ENCODE measurements at regions not wholly inside any gene's neighbourhood (a gene's known extent, or its start where the extent isn't known, plus 50 kb on each side); places are given as distances from the start of the nearest gene placed in this dataset.

DNA sequence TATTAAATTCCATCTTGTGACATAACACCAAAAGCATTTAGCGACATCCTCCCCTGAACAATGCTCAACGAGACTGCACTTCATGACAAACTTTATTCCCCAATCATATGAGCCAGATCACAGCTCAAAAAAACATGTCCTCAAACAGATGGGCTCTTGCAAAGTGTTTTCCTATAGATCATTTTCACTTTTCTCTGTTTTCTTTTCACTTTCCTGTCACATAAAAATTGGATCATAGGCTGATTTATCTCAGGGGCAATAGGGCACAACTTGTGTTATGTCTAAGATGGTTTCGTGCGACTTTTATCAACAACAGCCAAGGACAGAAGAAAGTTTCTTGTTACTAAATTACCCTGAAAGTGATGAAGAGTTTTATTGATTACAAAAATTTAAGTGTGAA lies 206.1 kb downstream of the WDR11 start:
- Histone ChIP-seq H3K4me3 (ENCODE audit: low read depth, low read length) (no peak overlapping the region), H3K27me3 (replicated peaks; ENCODE audit: control insufficient read depth, insufficient read depth, low read length) (no peaks in the 10 kb centered on the region), H3K9me3 (no peaks in the 10 kb centered on the region), H3K4me1 (peaks cover 4% of the 10 kb centered on the region), H3K36me3 (ENCODE audit: control insufficient read depth, insufficient read depth, low read length) (no peaks in the 10 kb centered on the region; the same call in 1 of the 2 replicates)
- no peaks in the 10 kb centered on the region for H3K36me3 Mint-ChIP-seq (ENCODE audit: insufficient read depth, unreplicated experiment)
- POLR2A ChIA-PET = no interaction called here
- H3K27ac Mint-ChIP-seq (ENCODE audit: unreplicated experiment) = no peak overlapping the region
- DNase-seq = no peak
- peaks cover 23% of the 10 kb centered on the region for H3K4me1 Mint-ChIP-seq (ENCODE audit: low read depth, unreplicated experiment)
- intact Hi-C loops (cut with micrococcal nuclease; ENCODE audit: unreplicated experiment) = no loop called here
- no peaks in the 10 kb centered on the region for H3K9me3 Mint-ChIP-seq (ENCODE audit: unreplicated experiment)
- H3K27me3 Mint-ChIP-seq (ENCODE audit: insufficient read depth, unreplicated experiment) = no peaks in the 10 kb centered on the region
- BruUV-seq (replicated peaks) = no TSS peak
- CTCF ChIA-PET = no interaction called here
- H3K4me3 Mint-ChIP-seq (ENCODE audit: unreplicated experiment) = no peak overlapping the region
- TF ChIP-seq, protein P1, sequence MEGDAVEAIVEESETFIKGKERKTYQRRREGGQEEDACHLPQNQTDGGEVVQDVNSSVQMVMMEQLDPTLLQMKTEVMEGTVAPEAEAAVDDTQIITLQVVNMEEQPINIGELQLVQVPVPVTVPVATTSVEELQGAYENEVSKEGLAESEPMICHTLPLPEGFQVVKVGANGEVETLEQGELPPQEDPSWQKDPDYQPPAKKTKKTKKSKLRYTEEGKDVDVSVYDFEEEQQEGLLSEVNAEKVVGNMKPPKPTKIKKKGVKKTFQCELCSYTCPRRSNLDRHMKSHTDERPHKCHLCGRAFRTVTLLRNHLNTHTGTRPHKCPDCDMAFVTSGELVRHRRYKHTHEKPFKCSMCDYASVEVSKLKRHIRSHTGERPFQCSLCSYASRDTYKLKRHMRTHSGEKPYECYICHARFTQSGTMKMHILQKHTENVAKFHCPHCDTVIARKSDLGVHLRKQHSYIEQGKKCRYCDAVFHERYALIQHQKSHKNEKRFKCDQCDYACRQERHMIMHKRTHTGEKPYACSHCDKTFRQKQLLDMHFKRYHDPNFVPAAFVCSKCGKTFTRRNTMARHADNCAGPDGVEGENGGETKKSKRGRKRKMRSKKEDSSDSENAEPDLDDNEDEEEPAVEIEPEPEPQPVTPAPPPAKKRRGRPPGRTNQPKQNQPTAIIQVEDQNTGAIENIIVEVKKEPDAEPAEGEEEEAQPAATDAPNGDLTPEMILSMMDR (IDR thresholded peaks at IDR 0.05; ENCODE audit: insufficient read depth in 1 of 2, low read depth in 1 of 2, low read length in 1 of 2, severe bottlenecking in 1 of 2, unreplicated experiment in 1 of 2) = no peak

GRCh38 chr10:121058082-121058481 lies 206.9 kb downstream of the WDR11 start:
- Mint-ChIP-seq H3K9me3 (ENCODE audit: unreplicated experiment) (no peaks in the 10 kb centered on the region), H3K4me3 (ENCODE audit: unreplicated experiment) (no peak overlapping the region), H3K4me1 (ENCODE audit: low read depth, unreplicated experiment) (peaks cover 25% of the 10 kb centered on the region), H3K36me3 (ENCODE audit: insufficient read depth, unreplicated experiment) (no peaks in the 10 kb centered on the region), H3K27ac (ENCODE audit: unreplicated experiment) (no peak overlapping the region), H3K27me3 (ENCODE audit: insufficient read depth, unreplicated experiment) (no peaks in the 10 kb centered on the region)
- Histone ChIP-seq H3K4me3 (ENCODE audit: low read depth, low read length) (no peak overlapping the region), H3K9me3 (no peaks in the 10 kb centered on the region), H3K36me3 (ENCODE audit: control insufficient read depth, insufficient read depth, low read length) (no peaks in the 10 kb centered on the region; the same call in 1 of the 2 replicates), H3K4me1 (peaks cover 6% of the 10 kb centered on the region), H3K27me3 (replicated peaks; ENCODE audit: control insufficient read depth, insufficient read depth, low read length) (no peaks in the 10 kb centered on the region)
- no TSS peak for BruUV-seq (replicated peaks)
- CTCF ChIA-PET = interaction anchor here (0.6 kb wide), 1 partner anchor 637 kb away, joined by 3 read pairs; no protein-coding TSS in a partner anchor
- intact Hi-C loops (cut with micrococcal nuclease; ENCODE audit: unreplicated experiment) = no loop called here
- DNase-seq = no peak
- POLR2A ChIA-PET = no interaction called here
- TF ChIP-seq, protein P1 (IDR thresholded peaks at IDR 0.05; ENCODE audit: insufficient read depth in 1 of 2, low read depth in 1 of 2, low read length in 1 of 2, severe bottlenecking in 1 of 2, unreplicated experiment in 1 of 2) = no peak

- POLR2A ChIA-PET = no interaction called here
These were observed 208.2 kb downstream of the WDR11 start for GRCh38 chr10:121059351-121059750.

More at GRCh38 chr10:121059351-121059750, 208.2 kb downstream of the WDR11 start:
- intact Hi-C loops (cut with micrococcal nuclease; ENCODE audit: unreplicated experiment) = no loop called here
- Histone ChIP-seq H3K4me3 (ENCODE audit: low read depth, low read length) (no peak overlapping the region), H3K4me1 (peaks cover 19% of the 10 kb centered on the region), H3K27me3 (replicated peaks; ENCODE audit: control insufficient read depth, insufficient read depth, low read length) (no peaks in the 10 kb centered on the region), H3K9me3 (no peaks in the 10 kb centered on the region), H3K36me3 (ENCODE audit: control insufficient read depth, insufficient read depth, low read length) (no peaks in the 10 kb centered on the region)
- no peaks in the 10 kb centered on the region for H3K27me3 Mint-ChIP-seq (ENCODE audit: insufficient read depth, unreplicated experiment)
- no peaks in the 10 kb centered on the region for H3K36me3 Mint-ChIP-seq (ENCODE audit: insufficient read depth, unreplicated experiment)
- H3K4me3 Mint-ChIP-seq (ENCODE audit: unreplicated experiment) = no peak overlapping the region
- peaks cover 33% of the 10 kb centered on the region for H3K4me1 Mint-ChIP-seq (ENCODE audit: low read depth, unreplicated experiment)
- CTCF ChIA-PET = no interaction called here
- no peak overlapping the region for H3K27ac Mint-ChIP-seq (ENCODE audit: unreplicated experiment)
- H3K9me3 Mint-ChIP-seq (ENCODE audit: unreplicated experiment) = no peaks in the 10 kb centered on the region
- TF ChIP-seq, protein P1 (IDR thresholded peaks at IDR 0.05; ENCODE audit: insufficient read depth in 1 of 2, low read depth in 1 of 2, low read length in 1 of 2, severe bottlenecking in 1 of 2, unreplicated experiment in 1 of 2) = no peak
- no TSS peak for BruUV-seq (replicated peaks)
- DNase-seq = no peak
